Esophagus muscularis mucosa (tissue), 4 donors: ENCODE measurements at regions not wholly inside any gene's neighbourhood (a gene's known extent, or its start where the extent isn't known, plus 50 kb on each side); places are given as distances from the start of the nearest gene placed in this dataset.
A peak's percentile ranks its signal among the peaks of the same experiment; 100 is the strongest.
"Not testable (repeated sequence)": the region's sequence is repeated elsewhere in the genome, so short reads cannot be mapped to it uniquely, and the experiment has no call there.

Source experiments
- DNase-seq: peaks from one replicate; pipeline ENCODE4 v3.0.0-alpha.2; 2017; ENCODE audit errors: extremely low spot score
- H3K27ac ChIP-seq, 4 donors: fragments of 200-600 bp; sonication (generic); replicated peaks in 1 of 4; 1 replicate in 3 of 4; 2 replicates in 1 of 4; pipeline ENCODE4 v1.5.1; 2016 to 2019; ENCODE audit warnings: mild to moderate bottlenecking in 1 of 4
- H3K27me3 ChIP-seq, 4 donors: fragments of 200-600 bp; sonication (generic); one replicate each; pipeline versions ENCODE4 v1.5.1 to v1.6.0; 2016 to 2019
- H3K36me3 ChIP-seq, 4 donors: fragments of 200-600 bp; sonication (generic); one replicate each; pipeline ENCODE4 v1.5.1; 2016 to 2019
- H3K4me1 ChIP-seq, 4 donors: fragments of 200-600 bp; sonication (generic); one replicate each; pipeline ENCODE4 v1.5.1; 2016 to 2019
- H3K4me3 ChIP-seq, 4 donors: fragments of 200-600 bp; sonication (generic); 1 replicate in 2 of 4; 2 replicates in 2 of 4; pipeline ENCODE4 v1.5.1; 2016 to 2019; ENCODE audit warnings: mild to moderate bottlenecking in 4 of 4, moderate library complexity in 1 of 4
- H3K9me3 ChIP-seq, 4 donors: fragments of 200-600 bp; sonication (generic); 1 replicate in 3 of 4; 2 replicates in 1 of 4; pipeline ENCODE4 v1.5.1; 2016 to 2019
- CTCF ChIP-seq, 3 experiments: fragments of 200-600 bp in 2 of 3; fragments of 450-650 bp in 1 of 3; sonication (generic) in 2 of 3; IDR thresholded peaks; one replicate each; pipeline ENCODE4 v1.5.1; 2017 to 2019; ENCODE audit warnings: antibody characterized with exemption in 3 of 3, mild to moderate bottlenecking in 2 of 3, moderate library complexity in 1 of 3
- EP300 ChIP-seq: sonication (generic); formaldehyde crosslinking; IDR thresholded peaks from one replicate; pipeline ENCODE4 v1.6.1; 2017; ENCODE audit warnings: antibody characterized with exemption
- POLR2A ChIP-seq: fragments of 450-650 bp; IDR thresholded peaks from one replicate; pipeline ENCODE4 v1.6.1; 2017; ENCODE audit warnings: antibody characterized with exemption, moderate library complexity, mild to moderate bottlenecking, low read depth
- POLR2AphosphoS5 ChIP-seq, 2 donors: sonication (generic); formaldehyde crosslinking; IDR thresholded peaks; one replicate each; pipeline ENCODE4 v1.6.1; 2017; ENCODE audit warnings: antibody characterized with exemption in 2 of 2
- WGBS: methylation state at CpG from one replicate; pipeline ENCODE4 v1.1.5; 2018; 5-methylcytosine and 5-hydroxymethylcytosine counted together
- intact Hi-C: fragments of 100-400 bp; cut with DNase I; formaldehyde crosslinking; loops from one replicate; pipeline ENCODE4 v1.15.1; 2023

GRCh38 chr14:105742531-105742848, 216.1 kb downstream of the TMEM121 start:
- H3K4me3 ChIP-seq, result no peak overlapping the region
- H3K27ac ChIP-seq, result no peak overlapping the region
- H3K36me3 ChIP-seq, result no peaks in the 10 kb centered on the region
- H3K9me3 ChIP-seq, result no peaks in the 10 kb centered on the region
- TF ChIP-seq POLR2A (no peak), POLR2AphosphoS5 (IDR thresholded peaks at IDR 0.05) (no peak), EP300 (no peak), CTCF (IDR thresholded peaks at IDR 0.05) (no peak)
- WGBS, result 80% methylated on average over 1 of the region's 7 CpGs
- intact Hi-C loops, result no loop called here
- H3K4me1 ChIP-seq, result no peaks in the 10 kb centered on the region
- H3K27me3 ChIP-seq, result no peaks in the 10 kb centered on the region
- peak; percentile 88 for DNase-seq

GRCh38 chr14:105742904-105743701, 216.7 kb downstream of the TMEM121 start:
- H3K27ac ChIP-seq, H3K4me1 ChIP-seq, H3K9me3 ChIP-seq, H3K36me3 ChIP-seq, H3K4me3 ChIP-seq, H3K27me3 ChIP-seq, intact Hi-C loops: not testable (repeated sequence)
- peak; percentile 89 for DNase-seq
- 85% methylated on average over 11 of the region's 33 CpGs for WGBS

- H3K4me3 ChIP-seq, H3K27ac ChIP-seq, intact Hi-C loops, H3K9me3 ChIP-seq, H3K27me3 ChIP-seq, H3K36me3 ChIP-seq, DNase-seq: not testable (repeated sequence)
- 46% methylated on average over 8 of the region's 10 CpGs for WGBS
- peaks cover 0 to 11% (median 6%) of the 10 kb centered on the region in 4 donors for H3K4me1 ChIP-seq
Measured at GRCh38 chr14:105744213-105744787, 217.9 kb downstream of the TMEM121 start.

GRCh38 chr14:105745433-105746123, 219.2 kb downstream of the TMEM121 start:
- DNase-seq, result no peak
- no peak overlapping the region for H3K27ac ChIP-seq
- H3K4me3 ChIP-seq, result no peak overlapping the region
- H3K27me3 ChIP-seq, result no peaks in the 10 kb centered on the region
- 65% methylated on average over 6 of the region's 6 CpGs for WGBS
- H3K4me1 ChIP-seq, result peaks cover 0 to 11% (median 6%) of the 10 kb centered on the region in 4 donors
- no peaks in the 10 kb centered on the region for H3K36me3 ChIP-seq
- intact Hi-C loops, result no loop called here
- H3K9me3 ChIP-seq, result no peaks in the 10 kb centered on the region
- TF ChIP-seq EP300, result no peak
- no peak for TF ChIP-seq POLR2A
- TF ChIP-seq POLR2AphosphoS5 (IDR thresholded peaks at IDR 0.05), result no peak
- TF ChIP-seq CTCF (IDR thresholded peaks at IDR 0.05), result no peak

GRCh38 chr14:105746124-105746514, 219.7 kb downstream of the TMEM121 start:
- TF ChIP-seq POLR2AphosphoS5 (IDR thresholded peaks at IDR 0.05) (no peak), EP300 (no peak), POLR2A (no peak), CTCF (IDR thresholded peaks at IDR 0.05) (no peak)
- intact Hi-C loops, result no loop called here
- Histone ChIP-seq H3K27ac (no peak overlapping the region), H3K9me3 (no peaks in the 10 kb centered on the region), H3K36me3 (no peaks in the 10 kb centered on the region), H3K4me1 (peaks cover 0 to 11% (median 6%) of the 10 kb centered on the region in 4 donors), H3K4me3 (no peak overlapping the region), H3K27me3 (no peaks in the 10 kb centered on the region)
- WGBS, result 84% methylated on average over 5 of the region's 5 CpGs
- no peak for DNase-seq

- 65% methylated on average over 11 of the region's 16 CpGs for WGBS
- H3K4me3 ChIP-seq, H3K36me3 ChIP-seq, DNase-seq, H3K27ac ChIP-seq, intact Hi-C loops, H3K27me3 ChIP-seq, H3K9me3 ChIP-seq: not testable (repeated sequence)
- H3K4me1 ChIP-seq, result peaks cover 0 to 11% (median 6%) of the 10 kb centered on the region in 4 donors
Measured at GRCh38 chr14:105746800-105747502, 220.6 kb downstream of the TMEM121 start.

GRCh38 chr14:105747503-105748203, 221.3 kb downstream of the TMEM121 start:
- H3K36me3 ChIP-seq, DNase-seq, intact Hi-C loops, H3K4me3 ChIP-seq, H3K27ac ChIP-seq, H3K9me3 ChIP-seq, H3K27me3 ChIP-seq: not testable (repeated sequence)
- 85% methylated on average over 19 of the region's 31 CpGs for WGBS
- H3K4me1 ChIP-seq, result peaks cover 0 to 11% (median 6%) of the 10 kb centered on the region in 4 donors
